ENCODE measurements at regions not wholly inside any gene's neighbourhood (a gene's known extent, or its start where the extent isn't known, plus 50 kb on each side); places are given as distances from the start of the nearest gene placed in this dataset.

DNA sequence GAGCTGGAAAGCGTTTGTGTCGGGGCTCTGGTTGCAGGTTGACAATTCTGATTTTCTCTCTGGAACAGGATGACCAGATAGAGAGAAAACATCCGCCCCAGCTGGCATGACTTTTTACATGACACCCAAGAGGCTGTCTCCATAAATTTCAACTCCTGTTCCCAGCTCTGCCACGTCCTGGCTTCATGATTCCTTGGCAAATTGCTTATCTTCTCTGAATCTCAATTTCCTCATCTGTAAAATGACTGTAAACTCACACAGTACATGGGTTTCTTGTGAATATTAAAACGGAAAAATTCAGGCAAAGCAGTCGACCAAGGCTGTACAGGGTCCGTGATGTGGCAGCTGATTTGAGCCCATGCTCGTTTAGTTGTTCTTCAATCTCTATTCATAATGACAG is 572.7 kb downstream of the AJAP1 start:
- 85 to 93% methylated on average over 8 of the region's 8 CpGs for WGBS, 2 experiments
- H3K36me3 ChIP-seq (ENCODE audit: control insufficient read depth, insufficient read depth, low read length), result no peaks in the 10 kb centered on the region
- H3K4me3 ChIP-seq (ENCODE audit: insufficient read depth, low read depth, low read length), result no peak overlapping the region
- no peaks in the 10 kb centered on the region for H3K9me3 ChIP-seq (ENCODE audit: control insufficient read depth, low read length)
- H3K27me3 ChIP-seq (ENCODE audit: control insufficient read depth, insufficient read depth, low read length, poor library complexity, severe bottlenecking), result peaks cover 76% of the 10 kb centered on the region
- peaks cover 4% of the 10 kb centered on the region for H3K4me1 ChIP-seq (ENCODE audit: control insufficient read depth, insufficient read depth, low read length)
- no peak overlapping the region for H3K27ac ChIP-seq (ENCODE audit: insufficient read depth, low read depth, low read length, poor library complexity, severe bottlenecking)

DNA sequence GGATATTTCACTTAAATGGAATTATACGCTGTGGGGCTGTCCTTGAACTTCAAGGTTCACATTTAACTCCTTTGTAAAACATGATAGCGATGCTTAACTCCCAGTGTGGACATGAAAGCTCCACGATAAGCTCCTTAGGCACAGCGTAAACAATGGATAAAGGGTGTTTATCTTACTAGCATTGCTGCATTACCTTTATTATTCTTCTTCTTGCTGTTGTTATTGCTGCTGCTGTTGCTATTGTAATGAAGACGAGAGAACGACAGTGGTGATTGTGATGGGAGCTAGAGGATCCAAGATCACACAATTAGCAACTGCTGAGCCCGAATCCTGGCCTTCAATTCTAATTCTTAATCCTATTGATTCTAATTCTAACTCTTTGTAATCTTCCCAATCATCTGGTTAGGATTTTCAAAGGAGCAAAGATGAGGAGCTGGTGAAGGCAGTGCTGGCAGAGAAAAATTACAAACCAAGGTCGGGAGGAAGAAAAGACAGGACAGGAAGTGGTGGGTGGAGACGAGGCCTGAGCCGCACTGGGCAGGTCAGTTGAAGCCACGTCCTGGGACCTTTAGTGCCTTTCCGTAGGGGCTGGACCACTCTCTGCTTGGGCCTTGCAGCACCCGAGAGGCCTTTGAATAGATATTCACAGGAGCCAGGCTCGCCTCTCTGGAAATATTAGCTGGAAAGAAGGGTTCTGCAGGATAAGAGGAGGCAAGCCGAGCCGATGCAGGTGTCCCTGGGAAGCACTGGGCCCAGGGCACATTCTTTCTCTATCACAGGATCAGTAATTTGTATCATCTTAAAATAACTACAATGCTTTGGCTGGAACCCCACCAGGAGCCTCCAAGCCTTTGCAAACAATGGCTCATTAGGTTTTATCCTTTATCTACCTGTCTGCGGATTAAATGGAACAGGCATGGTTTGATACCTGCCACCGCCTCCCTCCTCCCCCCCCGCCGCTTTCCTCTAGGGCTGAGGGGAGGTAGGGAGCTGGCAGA is 571.6 kb downstream of the AJAP1 start:
- no peak overlapping the region for H3K27ac ChIP-seq (ENCODE audit: insufficient read depth, low read depth, low read length, poor library complexity, severe bottlenecking)
- H3K4me1 ChIP-seq (ENCODE audit: control insufficient read depth, insufficient read depth, low read length), result peaks cover 4% of the 10 kb centered on the region
- peaks cover 87% of the 10 kb centered on the region for H3K27me3 ChIP-seq (ENCODE audit: control insufficient read depth, insufficient read depth, low read length, poor library complexity, severe bottlenecking)
- H3K9me3 ChIP-seq (ENCODE audit: control insufficient read depth, low read length), result no peaks in the 10 kb centered on the region
- no peak overlapping the region for H3K4me3 ChIP-seq (ENCODE audit: insufficient read depth, low read depth, low read length)
- no peaks in the 10 kb centered on the region for H3K36me3 ChIP-seq (ENCODE audit: control insufficient read depth, insufficient read depth, low read length)
- WGBS, 2 experiments, result 28% methylated on average over 16 to 20 of the region's 20 CpGs

DNA sequence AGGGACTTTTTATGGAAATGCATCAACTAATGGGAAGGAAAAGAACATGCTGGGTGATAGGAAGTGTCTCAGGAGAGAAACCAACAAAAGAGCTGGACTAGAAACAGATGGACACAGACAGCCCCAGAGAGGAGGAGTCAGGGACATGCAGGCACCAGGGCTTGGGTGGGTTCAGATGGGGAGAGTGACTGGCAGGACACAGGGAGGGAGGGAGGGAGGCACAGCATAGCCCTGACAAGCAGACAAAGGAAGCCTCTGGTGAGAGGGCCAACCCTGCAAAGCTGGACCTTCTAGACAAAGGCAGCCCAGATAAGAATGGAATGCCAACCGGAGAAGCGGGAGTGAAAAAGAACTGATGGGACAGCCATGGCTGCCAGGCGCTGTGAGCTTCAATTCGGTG is 568.8 kb downstream of the AJAP1 start:
- Histone ChIP-seq H3K9me3 (ENCODE audit: control insufficient read depth, low read length) (no peaks in the 10 kb centered on the region), H3K27ac (ENCODE audit: insufficient read depth, low read depth, low read length, poor library complexity, severe bottlenecking) (no peak overlapping the region), H3K4me1 (ENCODE audit: control insufficient read depth, insufficient read depth, low read length) (peaks cover 4% of the 10 kb centered on the region), H3K4me3 (ENCODE audit: insufficient read depth, low read depth, low read length) (no peak overlapping the region), H3K27me3 (ENCODE audit: control insufficient read depth, insufficient read depth, low read length, poor library complexity, severe bottlenecking) (peaks cover 94% of the 10 kb centered on the region), H3K36me3 (ENCODE audit: control insufficient read depth, insufficient read depth, low read length) (no peaks in the 10 kb centered on the region)
- WGBS, 2 experiments, result 63 to 69% methylated on average over 4 of the region's 4 CpGs

DNA sequence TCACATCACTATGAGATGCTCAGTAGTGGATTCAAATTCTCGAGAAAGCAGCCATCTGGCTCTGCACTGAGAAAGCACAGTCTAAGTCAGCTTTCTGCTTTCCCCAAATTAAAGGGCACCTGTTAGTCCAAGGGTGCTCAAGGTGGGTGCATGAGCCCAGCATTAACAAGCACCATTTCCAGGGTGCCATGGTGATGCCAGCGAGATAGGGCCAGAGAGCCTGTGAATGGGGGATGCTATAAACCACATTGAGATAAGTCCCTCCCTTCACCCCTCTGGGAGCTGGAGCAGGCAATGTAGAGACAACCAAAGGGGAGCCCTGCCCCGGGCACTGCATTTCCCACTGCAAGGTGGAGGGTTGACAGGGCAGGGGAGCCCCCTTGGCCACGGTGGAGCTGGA is 568.2 kb downstream of the AJAP1 start:
- Histone ChIP-seq H3K27ac (ENCODE audit: insufficient read depth, low read depth, low read length, poor library complexity, severe bottlenecking) (no peak overlapping the region), H3K4me3 (ENCODE audit: insufficient read depth, low read depth, low read length) (no peak overlapping the region), H3K9me3 (ENCODE audit: control insufficient read depth, low read length) (no peaks in the 10 kb centered on the region), H3K4me1 (ENCODE audit: control insufficient read depth, insufficient read depth, low read length) (peaks cover 4% of the 10 kb centered on the region), H3K36me3 (ENCODE audit: control insufficient read depth, insufficient read depth, low read length) (no peaks in the 10 kb centered on the region), H3K27me3 (ENCODE audit: control insufficient read depth, insufficient read depth, low read length, poor library complexity, severe bottlenecking) (peaks cover 88% of the 10 kb centered on the region)
- WGBS, 2 experiments, result 88 to 91% methylated on average over 4 of the region's 4 CpGs

DNA sequence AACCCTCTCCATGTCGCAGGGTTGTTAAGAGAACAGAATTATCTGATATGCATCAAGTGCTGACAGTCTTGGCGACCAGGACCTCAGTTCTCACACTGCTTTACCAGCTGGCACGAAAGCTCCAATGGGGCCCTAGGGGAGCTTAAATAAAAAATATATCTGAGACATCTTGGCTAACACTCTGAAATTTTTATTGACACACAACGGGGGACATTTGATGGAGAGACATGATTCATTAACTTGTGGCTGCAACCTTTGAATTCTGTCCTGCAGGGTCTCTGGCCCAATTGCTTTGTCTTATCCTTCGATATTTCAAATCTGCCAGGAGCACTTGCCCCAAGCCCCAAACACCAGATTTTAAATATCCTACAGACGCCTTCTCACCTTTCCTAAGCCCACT is 567.0 kb downstream of the AJAP1 start:
- WGBS, 2 experiments, result 87 to 97% methylated on average over 6 of the region's 6 CpGs
- no peak overlapping the region for H3K27ac ChIP-seq (ENCODE audit: insufficient read depth, low read depth, low read length, poor library complexity, severe bottlenecking)
- H3K27me3 ChIP-seq (ENCODE audit: control insufficient read depth, insufficient read depth, low read length, poor library complexity, severe bottlenecking), result peaks cover 77% of the 10 kb centered on the region

DNA sequence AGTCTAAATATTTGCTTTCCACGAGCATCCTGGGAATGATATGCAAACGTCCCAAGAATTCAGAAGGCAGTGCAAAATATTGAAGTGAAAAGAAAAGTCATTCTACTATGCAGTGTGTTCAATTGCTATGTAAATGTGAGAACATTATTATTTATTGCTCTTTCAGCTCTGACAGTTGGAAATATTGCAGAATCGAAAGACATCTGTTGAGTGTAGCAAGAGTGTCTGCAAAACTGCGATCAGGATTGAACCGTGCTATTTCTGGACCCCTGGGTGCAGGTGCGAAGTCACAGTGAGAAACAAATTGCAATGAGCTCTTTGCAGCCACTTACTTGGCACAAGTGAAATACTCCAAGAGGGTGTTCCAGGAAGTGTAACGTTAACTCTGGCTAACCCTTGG is 566.4 kb downstream of the AJAP1 start:
- no peaks in the 10 kb centered on the region for H3K36me3 ChIP-seq (ENCODE audit: control insufficient read depth, insufficient read depth, low read length)
- no peak overlapping the region for H3K27ac ChIP-seq (ENCODE audit: insufficient read depth, low read depth, low read length, poor library complexity, severe bottlenecking)
- H3K27me3 ChIP-seq (ENCODE audit: control insufficient read depth, insufficient read depth, low read length, poor library complexity, severe bottlenecking), result peaks cover 71% of the 10 kb centered on the region
- H3K4me1 ChIP-seq (ENCODE audit: control insufficient read depth, insufficient read depth, low read length), result peaks cover 2% of the 10 kb centered on the region
- 90 to 91% methylated on average over 7 of the region's 7 CpGs for WGBS, 2 experiments
- no peaks in the 10 kb centered on the region for H3K9me3 ChIP-seq (ENCODE audit: control insufficient read depth, low read length)
- H3K4me3 ChIP-seq (ENCODE audit: insufficient read depth, low read depth, low read length), result no peak overlapping the region

More for the DNA sequence above, 567.0 kb downstream of the AJAP1 start:
- Histone ChIP-seq H3K4me3 (ENCODE audit: insufficient read depth, low read depth, low read length) (no peak overlapping the region), H3K4me1 (ENCODE audit: control insufficient read depth, insufficient read depth, low read length) (peaks cover 4% of the 10 kb centered on the region), H3K36me3 (ENCODE audit: control insufficient read depth, insufficient read depth, low read length) (no peaks in the 10 kb centered on the region), H3K9me3 (ENCODE audit: control insufficient read depth, low read length) (no peaks in the 10 kb centered on the region)

DNA sequence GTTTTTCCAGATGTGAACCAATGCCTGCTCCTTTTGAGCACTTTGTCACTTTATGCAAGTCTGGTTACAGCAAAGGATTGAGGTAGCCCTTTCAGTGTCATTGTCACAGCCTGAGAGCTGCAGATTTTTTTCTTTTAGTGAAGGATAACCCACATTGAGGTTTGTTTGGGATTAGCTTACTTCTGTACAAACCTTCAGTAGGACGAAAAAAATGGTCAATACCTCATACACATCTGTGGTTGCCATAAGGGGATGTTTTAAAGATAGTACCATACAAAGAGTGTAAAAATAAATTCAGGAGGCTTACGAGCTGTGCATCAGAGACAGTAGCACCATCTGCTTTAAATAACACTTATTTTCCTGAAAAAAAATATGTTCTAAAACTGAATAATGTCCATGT is 566.0 kb downstream of the AJAP1 start:
- no peaks in the 10 kb centered on the region for H3K4me1 ChIP-seq (ENCODE audit: control insufficient read depth, insufficient read depth, low read length)
- no peaks in the 10 kb centered on the region for H3K9me3 ChIP-seq (ENCODE audit: control insufficient read depth, low read length)
- 91 to 100% methylated on average over 1 of the region's 2 CpGs for WGBS, 2 experiments
- H3K27ac ChIP-seq (ENCODE audit: insufficient read depth, low read depth, low read length, poor library complexity, severe bottlenecking), result no peak overlapping the region
- H3K36me3 ChIP-seq (ENCODE audit: control insufficient read depth, insufficient read depth, low read length), result no peaks in the 10 kb centered on the region
- peaks cover 67% of the 10 kb centered on the region for H3K27me3 ChIP-seq (ENCODE audit: control insufficient read depth, insufficient read depth, low read length, poor library complexity, severe bottlenecking)
- no peak overlapping the region for H3K4me3 ChIP-seq (ENCODE audit: insufficient read depth, low read depth, low read length)

DNA sequence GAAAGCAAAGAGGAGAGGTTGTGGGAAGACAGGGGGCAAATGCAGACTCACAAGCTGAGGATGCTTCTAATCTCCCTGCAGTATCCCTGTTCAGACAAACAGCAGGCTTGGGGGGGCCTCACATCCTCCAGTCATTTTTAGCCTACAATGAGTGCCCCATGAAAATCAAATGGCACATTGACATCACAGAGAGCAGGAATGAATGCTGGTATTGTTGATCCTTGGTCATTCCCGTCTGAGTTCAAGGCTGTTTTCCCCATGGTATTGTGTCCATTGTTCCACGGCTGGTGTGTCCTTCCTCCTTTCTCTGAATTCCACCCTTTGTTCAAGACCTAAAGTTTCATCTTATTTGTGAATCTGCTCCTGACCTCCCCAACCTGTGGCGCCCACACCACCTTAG is 545.6 kb downstream of the AJAP1 start:
- no peaks in the 10 kb centered on the region for H3K9me3 ChIP-seq (ENCODE audit: control insufficient read depth, low read length)
- H3K27me3 ChIP-seq (ENCODE audit: control insufficient read depth, insufficient read depth, low read length, poor library complexity, severe bottlenecking), result no peaks in the 10 kb centered on the region
- 87 to 88% methylated on average over 3 of the region's 3 CpGs for WGBS, 2 experiments
- H3K4me3 ChIP-seq (ENCODE audit: insufficient read depth, low read depth, low read length), result no peak overlapping the region
- no peaks in the 10 kb centered on the region for H3K4me1 ChIP-seq (ENCODE audit: control insufficient read depth, insufficient read depth, low read length)
- H3K36me3 ChIP-seq (ENCODE audit: control insufficient read depth, insufficient read depth, low read length), result no peaks in the 10 kb centered on the region
- H3K27ac ChIP-seq (ENCODE audit: insufficient read depth, low read depth, low read length, poor library complexity, severe bottlenecking), result no peak overlapping the region

DNA sequence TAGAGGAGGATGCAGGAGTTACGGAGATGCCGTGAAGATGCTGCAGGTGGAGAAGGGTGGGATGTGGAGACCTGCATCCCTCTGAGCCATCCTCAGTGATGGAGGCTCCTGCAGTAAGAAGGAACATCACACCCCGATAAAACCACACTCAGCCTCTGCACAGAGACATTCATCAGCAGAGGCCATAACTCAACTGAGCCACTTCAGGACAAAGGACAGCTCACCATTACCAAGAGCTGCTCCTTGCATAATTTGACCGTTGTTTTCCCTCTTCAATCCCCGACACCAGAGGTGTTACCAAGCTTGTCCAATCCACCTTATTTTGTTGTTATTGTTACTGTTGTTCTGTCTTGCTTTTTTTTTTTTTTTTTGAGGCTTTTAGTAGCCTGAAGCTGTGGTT is 543.9 kb downstream of the AJAP1 start:
- Histone ChIP-seq H3K4me3 (ENCODE audit: insufficient read depth, low read depth, low read length) (no peak overlapping the region), H3K4me1 (ENCODE audit: control insufficient read depth, insufficient read depth, low read length) (no peaks in the 10 kb centered on the region), H3K36me3 (ENCODE audit: control insufficient read depth, insufficient read depth, low read length) (no peaks in the 10 kb centered on the region), H3K27ac (ENCODE audit: insufficient read depth, low read depth, low read length, poor library complexity, severe bottlenecking) (no peak overlapping the region), H3K27me3 (ENCODE audit: control insufficient read depth, insufficient read depth, low read length, poor library complexity, severe bottlenecking) (no peaks in the 10 kb centered on the region), H3K9me3 (ENCODE audit: control insufficient read depth, low read length) (no peaks in the 10 kb centered on the region)
- WGBS, 2 experiments, result 79 to 83% methylated on average over 4 to 5 of the region's 5 CpGs

DNA sequence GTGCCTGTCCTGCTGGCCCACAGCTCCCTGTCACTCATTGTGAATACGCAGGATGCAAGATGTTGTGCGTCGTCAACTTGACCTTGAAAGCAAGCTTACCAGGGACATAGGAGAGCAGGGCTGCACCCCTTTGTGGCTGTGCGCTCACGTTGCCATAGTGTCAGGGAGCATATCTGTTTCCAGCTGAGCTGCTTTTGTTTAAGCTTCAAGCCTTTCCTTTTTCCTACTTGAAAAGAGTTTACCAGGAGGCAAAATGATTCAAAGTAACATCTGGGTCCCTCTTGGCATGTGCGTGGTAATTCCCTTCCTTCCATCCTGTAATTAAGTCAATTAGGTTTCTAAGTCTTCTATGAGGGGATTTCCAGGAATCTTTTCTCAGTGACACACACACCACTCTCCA is 537.1 kb downstream of the AJAP1 start:
- Histone ChIP-seq H3K9me3 (ENCODE audit: control insufficient read depth, low read length) (no peaks in the 10 kb centered on the region), H3K27ac (ENCODE audit: insufficient read depth, low read depth, low read length, poor library complexity, severe bottlenecking) (no peak overlapping the region), H3K4me1 (ENCODE audit: control insufficient read depth, insufficient read depth, low read length) (peaks cover 7% of the 10 kb centered on the region), H3K4me3 (ENCODE audit: insufficient read depth, low read depth, low read length) (no peak overlapping the region), H3K27me3 (ENCODE audit: control insufficient read depth, insufficient read depth, low read length, poor library complexity, severe bottlenecking) (no peaks in the 10 kb centered on the region), H3K36me3 (ENCODE audit: control insufficient read depth, insufficient read depth, low read length) (no peaks in the 10 kb centered on the region)
- 43 to 47% methylated on average over 6 of the region's 6 CpGs for WGBS, 2 experiments

Measured in ectodermal cell (in vitro differentiated cells).